Caco-2 (cell line): ENCODE measurements at regions not wholly inside any gene's neighbourhood (a gene's known extent, or its start where the extent isn't known, plus 50 kb on each side); places are given as distances from the start of the nearest gene placed in this dataset.

Experiments used
- BruUV-seq: library from RNA; stranded (reverse); fragments of 400-500 nt; replicated peaks from 2 replicates; lab custom pipeline; 2021; lab: Mats Ljungman, UMichigan
- CTCF ChIA-PET: fragments of 300-600 bp; sonication (Branson Sonifier 250); formaldehyde crosslinking; loops from one replicate; lab custom pipeline; 2022; ENCODE audit warnings: antibody characterized with exemption; lab: Charles Lee
- POLR2A ChIA-PET: fragments of 300-600 bp; sonication (Branson Sonifier 250); formaldehyde crosslinking; loops from one replicate; lab custom pipeline; 2022; ENCODE audit warnings: antibody characterized with exemption; lab: Charles Lee
- DNase-seq, 2 experiments: peaks; one replicate each; pipeline versions ENCODE4 v3.0.0 to v3.0.0-alpha.2; 2020 to 2022
- H3K27me3 ChIP-seq: replicated peaks from 2 replicates; pipeline ENCODE4 v1.6.0; 2011; ENCODE audit warnings: low read length; ENCODE audit not compliant: control insufficient read depth, insufficient read depth
- H3K36me3 ChIP-seq: 2 replicates; pipeline ENCODE4 v1.5.1; 2011; ENCODE audit warnings: low read length; ENCODE audit not compliant: control insufficient read depth, insufficient read depth
- H3K4me1 ChIP-seq: fragments of 250-450 bp; sonication (Bioruptor Pico); 2 replicates; pipeline ENCODE4 v1.5.1; 2020; ENCODE audit warnings: mild to moderate bottlenecking
- H3K4me3 ChIP-seq: 2 replicates; pipeline ENCODE4 v1.5.1; 2011; ENCODE audit warnings: low read depth, mild to moderate bottlenecking, control low read depth, low read length
- H3K9me3 ChIP-seq: fragments of 250-450 bp; sonication (Bioruptor Pico); 2 replicates; pipeline ENCODE4 v1.5.1; 2020; ENCODE audit warnings: mild to moderate bottlenecking, moderate library complexity
- H3K27ac Mint-ChIP-seq: one replicate; pipeline ENCODE4 v1.8.0; 2022; ENCODE audit warnings: mixed read lengths; ENCODE audit not compliant: unreplicated experiment
- H3K27me3 Mint-ChIP-seq: one replicate; pipeline ENCODE4 v1.8.0; 2022; ENCODE audit warnings: mixed read lengths; ENCODE audit not compliant: insufficient read depth, unreplicated experiment
- H3K36me3 Mint-ChIP-seq: one replicate; pipeline ENCODE4 v1.8.0; 2022; ENCODE audit warnings: mild to moderate bottlenecking, mixed read lengths; ENCODE audit not compliant: insufficient read depth, unreplicated experiment
- H3K4me1 Mint-ChIP-seq: one replicate; pipeline ENCODE4 v1.8.0; 2022; ENCODE audit warnings: low read depth, mixed read lengths; ENCODE audit not compliant: unreplicated experiment
- H3K4me3 Mint-ChIP-seq: one replicate; pipeline ENCODE4 v1.8.0; 2022; ENCODE audit warnings: mild to moderate bottlenecking, moderate library complexity, mixed read lengths; ENCODE audit not compliant: unreplicated experiment
- H3K9me3 Mint-ChIP-seq: one replicate; pipeline ENCODE4 v1.8.0; 2022; ENCODE audit warnings: mixed read lengths; ENCODE audit not compliant: unreplicated experiment
- CTCF ChIP-seq, 2 experiments: fragments of 200-600 bp in 1 of 2; IDR thresholded peaks; 1 replicate in 1 of 2; 2 replicates in 1 of 2; pipeline versions ENCODE4 v1.5.1 to v1.8.0; 2011 to 2022; ENCODE audit warnings: antibody characterized with exemption in 1 of 2, control low read depth in 1 of 2, inconsistent platforms in 1 of 2, low read depth in 1 of 2, low read length in 1 of 2, mild to moderate bottlenecking in 1 of 2, moderate library complexity in 1 of 2; ENCODE audit not compliant: insufficient read depth in 1 of 2, severe bottlenecking in 1 of 2, unreplicated experiment in 1 of 2
- intact Hi-C: fragments of 100-400 bp; cut with micrococcal nuclease; formaldehyde crosslinking; loops from one replicate; pipeline ENCODE4 v1.10.0; 2022; ENCODE audit not compliant: unreplicated experiment

GRCh38 chr5:168055141-168055683, 236.2 kb upstream of the WWC1 start:
- H3K9me3 Mint-ChIP-seq, result no peaks in the 10 kb centered on the region

DNA sequence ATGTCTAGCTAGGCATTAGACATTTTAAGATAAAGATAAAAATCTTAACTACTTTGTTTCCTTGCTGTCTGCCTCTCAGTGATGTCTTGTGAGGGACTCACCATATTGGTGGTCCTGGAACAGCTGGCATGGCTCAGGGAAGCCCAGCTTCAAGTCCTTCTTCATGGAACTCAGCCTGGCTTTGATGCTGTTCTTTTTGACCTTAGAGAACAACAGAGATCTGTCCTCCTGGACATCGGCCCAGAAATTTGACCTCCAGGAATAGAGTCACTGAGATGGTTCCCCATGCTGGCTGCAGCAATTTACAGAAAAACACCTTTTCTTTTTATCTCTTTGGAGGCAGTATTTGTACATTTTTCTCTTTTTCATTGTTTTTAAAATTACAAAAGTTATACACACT, 235.5 kb upstream of the WWC1 start:
- ChIA-PET POLR2A (no interaction called here), CTCF (interaction anchor here (0.5 kb wide), 1 partner anchor 142 kb away, joined by 6 read pairs; no protein-coding TSS in a partner anchor)
- intact Hi-C loops, result no loop called here

More at GRCh38 chr5:168055141-168055683, 236.2 kb upstream of the WWC1 start:
- Mint-ChIP-seq H3K27me3 (peaks cover 7% of the 10 kb centered on the region), H3K4me3 (no peak overlapping the region), H3K4me1 (no peaks in the 10 kb centered on the region), H3K27ac (no peak overlapping the region), H3K36me3 (no peaks in the 10 kb centered on the region)
- intact Hi-C loops, result no loop called here
- Histone ChIP-seq H3K4me1 (no peaks in the 10 kb centered on the region), H3K27me3 (no peaks in the 10 kb centered on the region), H3K36me3 (no peaks in the 10 kb centered on the region), H3K9me3 (no peaks in the 10 kb centered on the region; the same call in 1 of the 2 replicates), H3K4me3 (no peak overlapping the region)
- no peak for TF ChIP-seq CTCF (IDR thresholded peaks at IDR 0.05; ENCODE audit: insufficient read depth in 1 of 2, low read depth in 1 of 2, low read length in 1 of 2, severe bottlenecking in 1 of 2, unreplicated experiment in 1 of 2)
- ChIA-PET POLR2A (no interaction called here), CTCF (interaction anchor here (0.5 kb wide), 2 partner anchors 143 to 1276 kb away, joined by 3 to 6 read pairs; no protein-coding TSS in a partner anchor)
- DNase-seq, result no peak
- no TSS peak for BruUV-seq

DNA sequence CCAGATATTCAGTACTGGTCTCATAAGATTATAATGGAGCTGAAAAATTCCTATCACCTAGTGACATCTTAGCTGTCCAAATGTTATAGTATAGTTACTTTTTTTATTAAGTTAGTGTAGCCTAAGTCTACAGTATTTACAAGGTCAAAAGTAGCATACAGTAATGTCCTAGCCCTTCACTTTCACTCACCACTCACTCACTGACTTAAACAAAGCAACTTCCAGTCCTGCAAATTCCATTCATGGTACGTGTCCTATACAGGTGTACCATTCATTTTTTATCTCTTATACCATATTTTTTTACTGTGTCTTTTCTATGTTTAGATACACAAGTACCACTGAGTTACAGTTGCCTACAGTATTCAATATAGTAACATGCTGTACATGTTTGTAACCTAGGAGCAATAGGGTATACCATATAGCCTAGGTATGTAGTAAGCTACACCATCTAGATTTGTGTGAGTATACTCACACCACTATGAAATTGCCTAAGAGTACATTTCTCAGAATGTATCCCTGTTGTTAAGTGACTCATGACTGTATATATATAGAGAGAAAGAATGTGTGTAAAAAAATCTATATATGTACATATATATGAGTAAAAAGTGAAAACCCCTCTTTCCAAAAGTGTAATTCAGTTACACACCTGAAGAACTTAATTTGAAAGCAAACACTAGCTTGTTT, 234.8 kb upstream of the WWC1 start:
- POLR2A ChIA-PET, result no interaction called here
- no peaks in the 10 kb centered on the region for H3K9me3 Mint-ChIP-seq
- no TSS peak for BruUV-seq
- CTCF ChIA-PET, result no interaction called here
- H3K4me3 Mint-ChIP-seq, result no peak overlapping the region
- intact Hi-C loops, result no loop called here
- no peaks in the 10 kb centered on the region; the same call in 1 of the 2 replicates for H3K9me3 ChIP-seq
- H3K36me3 Mint-ChIP-seq, result no peaks in the 10 kb centered on the region
- no peak for DNase-seq
- no peak overlapping the region for H3K4me3 ChIP-seq
- no peaks in the 10 kb centered on the region for H3K4me1 Mint-ChIP-seq
- no peak for TF ChIP-seq CTCF (IDR thresholded peaks at IDR 0.05; ENCODE audit: insufficient read depth in 1 of 2, low read depth in 1 of 2, low read length in 1 of 2, severe bottlenecking in 1 of 2, unreplicated experiment in 1 of 2)
- no peaks in the 10 kb centered on the region for H3K27me3 Mint-ChIP-seq
- no peaks in the 10 kb centered on the region for H3K27me3 ChIP-seq
- H3K4me1 ChIP-seq, result no peaks in the 10 kb centered on the region
- H3K27ac Mint-ChIP-seq, result no peak overlapping the region
- H3K36me3 ChIP-seq, result no peaks in the 10 kb centered on the region

More for the DNA sequence above, 235.5 kb upstream of the WWC1 start:
- H3K4me3 Mint-ChIP-seq, result no peak overlapping the region
- H3K27me3 Mint-ChIP-seq, result no peaks in the 10 kb centered on the region
- H3K4me3 ChIP-seq, result no peak overlapping the region
- no peaks in the 10 kb centered on the region for H3K4me1 ChIP-seq
- no peaks in the 10 kb centered on the region for H3K36me3 ChIP-seq
- no peaks in the 10 kb centered on the region for H3K9me3 Mint-ChIP-seq
- H3K36me3 Mint-ChIP-seq, result no peaks in the 10 kb centered on the region
- no peaks in the 10 kb centered on the region for H3K27me3 ChIP-seq
- no peaks in the 10 kb centered on the region for H3K4me1 Mint-ChIP-seq
- no peak overlapping the region for H3K27ac Mint-ChIP-seq
- DNase-seq, result no peak
- H3K9me3 ChIP-seq, result no peaks in the 10 kb centered on the region; the same call in 1 of the 2 replicates
- BruUV-seq, result no TSS peak
- no peak for TF ChIP-seq CTCF (IDR thresholded peaks at IDR 0.05; ENCODE audit: insufficient read depth in 1 of 2, low read depth in 1 of 2, low read length in 1 of 2, severe bottlenecking in 1 of 2, unreplicated experiment in 1 of 2)
